A549 (cell line): ENCODE measurements at regions not wholly inside any gene's neighbourhood (a gene's known extent, or its start where the extent isn't known, plus 50 kb on each side); places are given as distances from the start of the nearest gene placed in this dataset.

Experiments used
- ATAC-seq, 2 experiments: fragments of 200-7000 bp in 1 of 2; fragments of >200 bp in 1 of 2; cut with Nextera tagmentation in 1 of 2; cut with Tn5 transposase in 1 of 2; 3 replicates each; pipeline versions ENCODE4 v1.8.0 to v1.9.1; 2018 to 2020; ENCODE audit warnings: mild to moderate bottlenecking in 1 of 2, moderate library complexity in 1 of 2
- CTCF ChIA-PET: fragments of 300-600 bp; sonication (Branson Sonifier 250); formaldehyde crosslinking; extraction: SDS; loops from one replicate; lab custom pipeline; 2021; ENCODE audit warnings: antibody characterized with exemption, inconsistent platforms; lab: Yijun Ruan, JAX
- POLR2A ChIA-PET: fragments of 350-600 bp; formaldehyde crosslinking; extraction: SDS; loops from one replicate; lab custom pipeline; 2021; ENCODE audit warnings: antibody characterized with exemption, inconsistent platforms; lab: Yijun Ruan, JAX
- DNase-seq, 2 experiments: peaks; one replicate each; pipeline versions ENCODE4 v3.0.0 to v3.0.0-alpha.2; 2011 to 2016; ENCODE audit warnings: low read depth in 1 of 2, low spot score in 1 of 2
- FAIRE-seq: peaks from 2 replicates; lab custom pipeline; 2011; peaks lifted over from hg19 to GRCh38; lab: Jason Lieb, UNC
- H3K27ac ChIP-seq, 2 experiments: fragments of >200 bp; sonication (Bioruptor Twin); formaldehyde crosslinking; 3 replicates each; pipeline ENCODE4 v1.5.1; 2016 to 2017
- H3K4me1 ChIP-seq: fragments of >200 bp; sonication (Bioruptor Twin); formaldehyde crosslinking; 3 replicates; pipeline ENCODE4 v1.6.1; 2016
- H3K4me2 ChIP-seq: fragments of >200 bp; sonication (Bioruptor Twin); formaldehyde crosslinking; 3 replicates; pipeline ENCODE4 v1.6.1; 2016
- H3K4me3 ChIP-seq: fragments of >200 bp; sonication (Bioruptor Twin); formaldehyde crosslinking; 3 replicates; pipeline ENCODE4 v1.5.1; 2016
- H3K9me3 ChIP-seq: fragments of >200 bp; sonication (Bioruptor Twin); formaldehyde crosslinking; 3 replicates; pipeline ENCODE4 v1.6.1; 2016
- BCL3 ChIP-seq: fragments of >200 bp; sonication (Bioruptor Twin); formaldehyde crosslinking; IDR thresholded peaks from 3 replicates; pipeline ENCODE4 v1.6.1; 2016
- CBX8 ChIP-seq: fragments of 200-600 bp; sonication (generic); IDR thresholded peaks from 2 replicates; pipeline ENCODE4 v1.6.1; 2016
- CHD4 ChIP-seq: fragments of 200-600 bp; sonication (generic); IDR thresholded peaks from 2 replicates; pipeline ENCODE4 v1.6.1; 2016; ENCODE audit warnings: antibody characterized with exemption, mild to moderate bottlenecking, borderline replicate concordance
- EHF ChIP-seq: fragments of 250-450 bp; sonication (Bioruptor Pico); IDR thresholded peaks from 2 replicates; pipeline ENCODE4 v1.5.0; 2020; ENCODE audit warnings: mild to moderate bottlenecking
- EP300 ChIP-seq, 2 experiments: fragments of >200 bp; sonication (Bioruptor Twin); formaldehyde crosslinking; IDR thresholded peaks; 2 replicates in 1 of 2; 3 replicates in 1 of 2; pipeline ENCODE4 v1.6.1; 2016 to 2017
- ESRRA ChIP-seq: fragments of 150-350 bp; IDR thresholded peaks from 2 replicates; pipeline ENCODE4 v1.6.1; 2014; ENCODE audit warnings: mild to moderate bottlenecking, low read length, borderline replicate concordance
- FOSL2 ChIP-seq, 2 experiments: fragments of 450-650 bp in 1 of 2; fragments of >200 bp in 1 of 2; sonication (Bioruptor Twin) in 1 of 2; formaldehyde crosslinking; IDR thresholded peaks; 2 replicates each; pipeline versions ENCODE4 v1.5.0 to v1.6.1; 2016 to 2020; ENCODE audit warnings: mild to moderate bottlenecking in 1 of 2, moderate library complexity in 1 of 2
- GATA3 ChIP-seq: IDR thresholded peaks from 2 replicates; pipeline ENCODE4 v1.6.1; 2012; ENCODE audit warnings: borderline replicate concordance
- HES2 ChIP-seq: fragments of >200 bp; sonication (Bioruptor Twin); formaldehyde crosslinking; IDR thresholded peaks from 2 replicates; pipeline ENCODE4 v1.6.1; 2016
- HEYL ChIP-seq: fragments of 250-450 bp; sonication (Bioruptor Pico); IDR thresholded peaks from 2 replicates; pipeline ENCODE4 v1.8.0; 2021; ENCODE audit warnings: mild to moderate bottlenecking, moderate library complexity
- MAX ChIP-seq: IDR thresholded peaks from 2 replicates; pipeline ENCODE4 v1.6.1; 2012
- MYC ChIP-seq: IDR thresholded peaks from 2 replicates; pipeline ENCODE4 v1.6.1; 2012; ENCODE audit warnings: mild to moderate bottlenecking, inconsistent platforms, low read length, improper control_type of control experiment, borderline replicate concordance
- POLR2A ChIP-seq: IDR thresholded peaks from 2 replicates; pipeline ENCODE4 v1.6.1; 2012; ENCODE audit warnings: mild to moderate bottlenecking, low read length
- RARB ChIP-seq: fragments of 250-450 bp; sonication (Bioruptor Pico); IDR thresholded peaks from 2 replicates; pipeline ENCODE4 v1.8.0; 2021; ENCODE audit warnings: mild to moderate bottlenecking, moderate library complexity
- RNF2 ChIP-seq: fragments of 200-600 bp; sonication (generic); IDR thresholded peaks from 2 replicates; pipeline ENCODE4 v1.6.1; 2016; ENCODE audit warnings: low read depth, mild to moderate bottlenecking, antibody characterized with exemption, moderate library complexity, borderline replicate concordance
- TFCP2L1 ChIP-seq: fragments of 250-450 bp; sonication (Bioruptor Pico); IDR thresholded peaks from 2 replicates; pipeline ENCODE4 v1.5.0; 2021; ENCODE audit warnings: mild to moderate bottlenecking
- ZC3H11A ChIP-seq: fragments of 450-650 bp; IDR thresholded peaks from 2 replicates; pipeline ENCODE4 v1.6.1; 2014; ENCODE audit warnings: antibody characterized with exemption, mild to moderate bottlenecking
- ZNF302 ChIP-seq: fragments of 250-450 bp; sonication (Bioruptor Pico); IDR thresholded peaks from 2 replicates; pipeline ENCODE4 v1.9.0; 2021; ENCODE audit warnings: inconsistent platforms, mild to moderate bottlenecking, moderate library complexity
- ZSCAN20 ChIP-seq: fragments of 250-450 bp; sonication (Bioruptor Pico); IDR thresholded peaks from 2 replicates; pipeline ENCODE4 v1.8.0; 2022; ENCODE audit warnings: mild to moderate bottlenecking, moderate library complexity
- WGBS: methylation state at CpG from one replicate; pipeline ENCODE4 v1.1.6; 2017; ENCODE audit errors: missing lambda C conversion rate; 5-methylcytosine and 5-hydroxymethylcytosine counted together
- TF ChIP-seq, protein P1 (sequence below): IDR thresholded peaks from 2 replicates; pipeline ENCODE4 v1.6.1; 2012
- TF ChIP-seq, protein P2 (sequence below): fragments of 150-350 bp; IDR thresholded peaks from 2 replicates; pipeline ENCODE4 v1.6.1; 2014; ENCODE audit warnings: low read depth, mild to moderate bottlenecking, low read length

- Histone ChIP-seq H3K4me3 (no peak overlapping the region), H3K27ac (no peak overlapping the region), H3K4me1 (no peaks in the 10 kb centered on the region), H3K9me3 (no peaks in the 10 kb centered on the region), H3K4me2 (no peak overlapping the region)
- DNase-seq (no peak), ATAC-seq (no peak), FAIRE-seq (no peak)
- TF ChIP-seq CBX8 (no peak), TFCP2L1 (CRISPR knock-in tag) (no peak), HEYL (no peak), RARB (CRISPR knock-in tag) (no peak), ZC3H11A (no peak), MAX (no peak), ZNF302 (no peak), BCL3 (no peak), MYC (no peak), GATA3 (no peak), FOSL2 (IDR thresholded peaks at IDR 0.05) (no peak), FOSL2 (CRISPR knock-in tag; IDR thresholded peaks at IDR 0.05) (no peak), EP300 (IDR thresholded peaks at IDR 0.05) (no peak), POLR2A (no peak)
- TF ChIP-seq, protein P1, sequence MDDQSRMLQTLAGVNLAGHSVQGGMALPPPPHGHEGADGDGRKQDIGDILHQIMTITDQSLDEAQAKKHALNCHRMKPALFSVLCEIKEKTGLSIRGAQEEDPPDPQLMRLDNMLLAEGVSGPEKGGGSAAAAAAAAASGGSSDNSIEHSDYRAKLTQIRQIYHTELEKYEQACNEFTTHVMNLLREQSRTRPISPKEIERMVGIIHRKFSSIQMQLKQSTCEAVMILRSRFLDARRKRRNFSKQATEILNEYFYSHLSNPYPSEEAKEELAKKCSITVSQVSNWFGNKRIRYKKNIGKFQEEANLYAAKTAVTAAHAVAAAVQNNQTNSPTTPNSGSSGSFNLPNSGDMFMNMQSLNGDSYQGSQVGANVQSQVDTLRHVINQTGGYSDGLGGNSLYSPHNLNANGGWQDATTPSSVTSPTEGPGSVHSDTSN = no peak
- ChIA-PET CTCF (no interaction called here), POLR2A (no interaction called here)
- 17% methylated on average over 6 of the region's 6 CpGs for WGBS
These were observed 186.3 kb upstream of the FGF13 start for GRCh38 chrX:138897621-138898492.

GRCh38 chrX:138890491-138890890 is 179.0 kb upstream of the FGF13 start:
- ATAC-seq (no peak), FAIRE-seq (no peak)
- TF ChIP-seq ZSCAN20 (CRISPR knock-in tag) = no peak
- no peak for TF ChIP-seq HES2
- no peak for TF ChIP-seq CHD4
- TF ChIP-seq ESRRA = no peak
- TF ChIP-seq EHF (CRISPR knock-in tag) = no peak
- TF ChIP-seq, all 56 proteins: peak for 0
- H3K27ac ChIP-seq = no peak overlapping the region
- H3K4me1 ChIP-seq = no peaks in the 10 kb centered on the region
- H3K4me2 ChIP-seq = no peak overlapping the region
- H3K4me3 ChIP-seq = no peak overlapping the region
- no peak for DNase-seq
- ChIA-PET CTCF (interaction anchor here (0.6 kb wide), 1 partner anchor 1096 kb away, joined by 3 read pairs; no protein-coding TSS in a partner anchor), POLR2A (no interaction called here)
- H3K9me3 ChIP-seq = no peaks in the 10 kb centered on the region

DNA sequence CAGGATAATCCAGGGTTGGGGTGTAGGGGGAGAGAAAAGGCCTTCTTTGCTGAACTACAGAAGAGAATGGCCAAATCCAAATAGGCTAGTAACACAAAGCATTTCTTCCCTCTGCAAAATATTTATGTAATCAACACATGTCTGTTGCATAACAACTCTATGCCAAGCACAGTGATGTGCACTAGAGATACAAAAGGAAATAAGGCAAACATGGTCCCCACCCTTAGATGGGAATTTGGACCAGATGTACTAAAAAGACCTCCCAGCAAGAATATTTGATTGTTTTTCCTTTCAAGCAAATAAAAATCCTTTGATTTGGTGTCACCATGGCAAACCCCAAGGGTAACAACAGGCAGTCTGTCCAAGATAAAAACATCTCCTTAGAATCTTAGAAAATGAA is 177.6 kb upstream of the FGF13 start:
- Histone ChIP-seq H3K27ac (no peak overlapping the region), H3K9me3 (no peaks in the 10 kb centered on the region), H3K4me2 (no peak overlapping the region), H3K4me3 (no peak overlapping the region), H3K4me1 (no peaks in the 10 kb centered on the region)
- POLR2A ChIA-PET = no interaction called here
- FAIRE-seq (no peak), ATAC-seq (no peak), DNase-seq (no peak)
- CTCF ChIA-PET = no interaction called here
- no peak for TF ChIP-seq TFCP2L1 (CRISPR knock-in tag)
- TF ChIP-seq, protein P2, sequence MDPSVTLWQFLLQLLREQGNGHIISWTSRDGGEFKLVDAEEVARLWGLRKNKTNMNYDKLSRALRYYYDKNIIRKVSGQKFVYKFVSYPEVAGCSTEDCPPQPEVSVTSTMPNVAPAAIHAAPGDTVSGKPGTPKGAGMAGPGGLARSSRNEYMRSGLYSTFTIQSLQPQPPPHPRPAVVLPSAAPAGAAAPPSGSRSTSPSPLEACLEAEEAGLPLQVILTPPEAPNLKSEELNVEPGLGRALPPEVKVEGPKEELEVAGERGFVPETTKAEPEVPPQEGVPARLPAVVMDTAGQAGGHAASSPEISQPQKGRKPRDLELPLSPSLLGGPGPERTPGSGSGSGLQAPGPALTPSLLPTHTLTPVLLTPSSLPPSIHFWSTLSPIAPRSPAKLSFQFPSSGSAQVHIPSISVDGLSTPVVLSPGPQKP = no peak
- no peak for TF ChIP-seq RNF2
